Suprapubic skin (tissue), 4 donors: ENCODE measurements at regions not wholly inside any gene's neighbourhood (a gene's known extent, or its start where the extent isn't known, plus 50 kb on each side); places are given as distances from the start of the nearest gene placed in this dataset.

Source experiments
- DNase-seq, 2 donors: peaks; one replicate each; pipeline ENCODE4 v3.0.0-alpha.2; 2019; ENCODE audit warnings: low spot score in 2 of 2
- H3K27ac ChIP-seq: fragments of 200-600 bp; sonication (generic); one replicate; pipeline ENCODE4 v1.5.1; 2019
- H3K27me3 ChIP-seq: fragments of 200-600 bp; sonication (generic); one replicate; pipeline ENCODE4 v1.5.1; 2019
- H3K36me3 ChIP-seq: fragments of 200-600 bp; sonication (generic); one replicate; pipeline ENCODE4 v1.5.1; 2019
- H3K4me1 ChIP-seq: fragments of 200-600 bp; sonication (generic); one replicate; pipeline ENCODE4 v1.5.1; 2019
- H3K4me3 ChIP-seq: fragments of 200-600 bp; sonication (generic); one replicate; pipeline ENCODE4 v1.5.1; 2019; ENCODE audit warnings: mild to moderate bottlenecking
- H3K9me3 ChIP-seq: fragments of 200-600 bp; sonication (generic); one replicate; pipeline ENCODE4 v1.5.1; 2019
- CTCF ChIP-seq, 2 donors: fragments of 200-600 bp in 1 of 2; fragments of 450-650 bp in 1 of 2; sonication (generic) in 1 of 2; IDR thresholded peaks; one replicate each; pipeline ENCODE4 v1.5.1; 2016 to 2019; ENCODE audit warnings: antibody characterized with exemption in 2 of 2, mild to moderate bottlenecking in 1 of 2, moderate library complexity in 1 of 2
- EP300 ChIP-seq: sonication (generic); formaldehyde crosslinking; IDR thresholded peaks from one replicate; pipeline ENCODE4 v1.6.1; 2017; ENCODE audit warnings: antibody characterized with exemption
- POLR2A ChIP-seq, 2 donors: fragments of 450-650 bp; IDR thresholded peaks; one replicate each; pipeline ENCODE4 v1.6.1; 2017; ENCODE audit warnings: antibody characterized with exemption in 2 of 2, mild to moderate bottlenecking in 2 of 2, moderate library complexity in 2 of 2
- POLR2AphosphoS5 ChIP-seq, 3 donors: sonication (generic); formaldehyde crosslinking; IDR thresholded peaks; one replicate each; pipeline ENCODE4 v1.6.1; 2017; ENCODE audit warnings: antibody characterized with exemption in 3 of 3
- WGBS: methylation state at CpG from one replicate; pipeline ENCODE4 v1.1.5; 2018; 5-methylcytosine and 5-hydroxymethylcytosine counted together

DNA sequence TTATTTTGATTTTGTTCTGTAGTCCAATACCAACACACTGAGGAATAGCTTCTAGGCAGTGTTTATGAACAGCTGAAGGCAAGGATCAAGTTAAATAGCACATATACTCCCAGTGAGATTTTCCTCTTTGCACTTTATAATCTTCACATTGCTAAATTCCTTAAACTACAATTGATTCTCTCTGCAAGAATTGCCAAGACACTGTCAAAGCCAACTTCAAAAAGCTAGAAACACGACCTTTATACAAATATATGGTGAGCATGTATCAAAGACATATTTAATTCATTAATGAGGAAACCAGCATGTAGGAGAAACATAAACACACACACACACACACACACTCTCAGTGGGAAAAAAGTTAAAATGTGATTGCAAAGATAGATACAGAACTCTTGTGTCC lies 86.4 kb upstream of the FAM9C start:
- no peak for DNase-seq

DNA sequence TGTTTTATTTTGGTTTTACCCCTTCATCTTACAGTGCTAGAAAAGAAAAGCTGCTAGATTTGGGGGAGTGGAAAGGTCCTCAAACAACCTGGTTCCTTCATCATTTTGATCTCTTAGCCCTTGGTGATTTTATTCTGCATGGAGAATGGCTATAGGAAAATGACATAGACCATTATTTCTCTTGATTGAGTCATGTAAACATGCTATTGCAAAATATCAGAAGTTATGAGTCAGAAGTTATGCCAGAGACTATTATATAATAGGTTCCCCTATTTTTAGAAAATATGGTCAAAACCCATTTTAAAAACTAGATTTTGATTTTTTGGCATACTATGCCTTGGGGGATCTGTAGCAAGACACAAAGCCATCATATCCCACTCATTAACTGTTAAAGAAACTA lies 83.7 kb upstream of the FAM9C start:
- H3K4me3 ChIP-seq, result no peak overlapping the region

More for the DNA sequence above, 86.4 kb upstream of the FAM9C start:
- H3K4me1 ChIP-seq, result peaks cover 19% of the 10 kb centered on the region
- 23% methylated on average over 1 of the region's 1 CpG for WGBS
- H3K27me3 ChIP-seq, result no peaks in the 10 kb centered on the region
- no peak overlapping the region for H3K27ac ChIP-seq
- H3K36me3 ChIP-seq, result no peaks in the 10 kb centered on the region
- H3K9me3 ChIP-seq, result no peaks in the 10 kb centered on the region
- H3K4me3 ChIP-seq, result no peak overlapping the region
- TF ChIP-seq EP300, result no peak
- TF ChIP-seq POLR2A (IDR thresholded peaks at IDR 0.05), result no peak
- TF ChIP-seq CTCF (IDR thresholded peaks at IDR 0.05), result no peak
- no peak for TF ChIP-seq POLR2AphosphoS5 (IDR thresholded peaks at IDR 0.05)

DNA sequence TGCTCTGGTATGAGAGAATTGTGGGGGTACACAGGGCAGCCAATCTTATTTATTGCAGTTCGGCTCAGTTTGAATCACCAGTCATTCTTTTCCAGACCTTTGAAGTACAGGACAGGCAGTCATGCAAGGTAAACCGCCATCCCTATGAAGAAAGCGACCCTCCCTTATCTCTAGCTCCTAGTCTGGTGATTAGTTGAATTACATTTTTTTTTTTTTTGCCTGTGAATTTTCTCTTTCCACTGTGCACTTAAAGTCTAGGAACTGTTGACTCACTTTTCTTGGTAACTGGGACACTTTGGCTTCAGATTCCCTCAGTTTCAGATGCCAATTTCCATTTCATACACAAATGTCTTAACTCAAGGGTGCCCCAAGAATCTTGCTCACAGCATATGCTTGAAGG lies 82.4 kb upstream of the FAM9C start:
- Histone ChIP-seq H3K4me3 (no peak overlapping the region), H3K4me1 (peaks cover 26% of the 10 kb centered on the region), H3K36me3 (no peaks in the 10 kb centered on the region), H3K27me3 (no peaks in the 10 kb centered on the region), H3K9me3 (no peaks in the 10 kb centered on the region), H3K27ac (no peak overlapping the region)
- 77% methylated on average over 3 of the region's 3 CpGs for WGBS
- no peak for DNase-seq
- TF ChIP-seq EP300 (no peak), POLR2AphosphoS5 (IDR thresholded peaks at IDR 0.05) (no peak), POLR2A (IDR thresholded peaks at IDR 0.05) (no peak), CTCF (IDR thresholded peaks at IDR 0.05) (no peak)

More for the DNA sequence above, 83.7 kb upstream of the FAM9C start:
- Histone ChIP-seq H3K27me3 (no peaks in the 10 kb centered on the region), H3K36me3 (no peaks in the 10 kb centered on the region), H3K4me1 (peaks cover 26% of the 10 kb centered on the region), H3K27ac (peak overlapping the region; percentile 18), H3K9me3 (no peaks in the 10 kb centered on the region)
- TF ChIP-seq EP300, result no peak
- TF ChIP-seq CTCF (IDR thresholded peaks at IDR 0.05), result no peak
- no peak for TF ChIP-seq POLR2AphosphoS5 (IDR thresholded peaks at IDR 0.05)
- TF ChIP-seq POLR2A (IDR thresholded peaks at IDR 0.05), result no peak
- DNase-seq, result no peak

DNA sequence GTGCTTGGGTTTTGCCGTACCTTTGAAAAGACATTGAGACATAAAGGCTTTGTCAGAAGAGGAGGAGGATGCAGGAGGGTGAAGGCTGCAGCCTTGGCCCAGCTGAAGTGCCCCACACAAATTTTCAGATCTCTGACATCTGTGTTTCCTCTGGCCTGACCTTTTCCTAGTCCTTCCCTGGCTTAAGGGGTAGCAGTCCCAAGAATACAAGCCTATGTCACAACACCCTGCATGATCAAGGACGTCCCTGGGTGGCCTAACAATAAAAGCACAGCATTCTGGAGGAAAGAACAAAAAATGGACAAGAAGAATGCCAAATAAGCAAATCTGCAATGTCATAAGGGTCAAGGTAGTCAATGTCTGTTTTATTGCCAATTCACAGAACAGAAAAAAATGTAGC lies 80.8 kb upstream of the FAM9C start:
- no peak overlapping the region for H3K27ac ChIP-seq
- WGBS, result 52% methylated on average over 2 of the region's 2 CpGs
- no peak overlapping the region for H3K4me3 ChIP-seq
- no peak for DNase-seq
- no peak for TF ChIP-seq POLR2A (IDR thresholded peaks at IDR 0.05)
- no peak for TF ChIP-seq POLR2AphosphoS5 (IDR thresholded peaks at IDR 0.05)
- TF ChIP-seq EP300, result no peak
- H3K36me3 ChIP-seq, result no peaks in the 10 kb centered on the region
- H3K4me1 ChIP-seq, result peaks cover 30% of the 10 kb centered on the region
- no peaks in the 10 kb centered on the region for H3K27me3 ChIP-seq
- no peaks in the 10 kb centered on the region for H3K9me3 ChIP-seq

- DNase-seq, result no peak
- no peaks in the 10 kb centered on the region for H3K9me3 ChIP-seq
- H3K36me3 ChIP-seq, result no peaks in the 10 kb centered on the region
- H3K4me3 ChIP-seq, result no peak overlapping the region
- no peaks in the 10 kb centered on the region for H3K27me3 ChIP-seq
- peaks cover 30% of the 10 kb centered on the region for H3K4me1 ChIP-seq
- 71% methylated on average over 7 of the region's 7 CpGs for WGBS
- TF ChIP-seq POLR2AphosphoS5 (IDR thresholded peaks at IDR 0.05) (no peak), POLR2A (IDR thresholded peaks at IDR 0.05) (no peak), CTCF (IDR thresholded peaks at IDR 0.05) (no peak), EP300 (no peak)
- no peak overlapping the region for H3K27ac ChIP-seq
These were observed 79.5 kb upstream of the FAM9C start for GRCh38 chrX:13123857-13124345.
